ENCODE measurements at regions not wholly inside any gene's neighbourhood (a gene's known extent, or its start where the extent isn't known, plus 50 kb on each side); places are given as distances from the start of the nearest gene placed in this dataset.
"Not testable (repeated sequence)": the region's sequence is repeated elsewhere in the genome, so short reads cannot be mapped to it uniquely, and the experiment has no call there.

DNA sequence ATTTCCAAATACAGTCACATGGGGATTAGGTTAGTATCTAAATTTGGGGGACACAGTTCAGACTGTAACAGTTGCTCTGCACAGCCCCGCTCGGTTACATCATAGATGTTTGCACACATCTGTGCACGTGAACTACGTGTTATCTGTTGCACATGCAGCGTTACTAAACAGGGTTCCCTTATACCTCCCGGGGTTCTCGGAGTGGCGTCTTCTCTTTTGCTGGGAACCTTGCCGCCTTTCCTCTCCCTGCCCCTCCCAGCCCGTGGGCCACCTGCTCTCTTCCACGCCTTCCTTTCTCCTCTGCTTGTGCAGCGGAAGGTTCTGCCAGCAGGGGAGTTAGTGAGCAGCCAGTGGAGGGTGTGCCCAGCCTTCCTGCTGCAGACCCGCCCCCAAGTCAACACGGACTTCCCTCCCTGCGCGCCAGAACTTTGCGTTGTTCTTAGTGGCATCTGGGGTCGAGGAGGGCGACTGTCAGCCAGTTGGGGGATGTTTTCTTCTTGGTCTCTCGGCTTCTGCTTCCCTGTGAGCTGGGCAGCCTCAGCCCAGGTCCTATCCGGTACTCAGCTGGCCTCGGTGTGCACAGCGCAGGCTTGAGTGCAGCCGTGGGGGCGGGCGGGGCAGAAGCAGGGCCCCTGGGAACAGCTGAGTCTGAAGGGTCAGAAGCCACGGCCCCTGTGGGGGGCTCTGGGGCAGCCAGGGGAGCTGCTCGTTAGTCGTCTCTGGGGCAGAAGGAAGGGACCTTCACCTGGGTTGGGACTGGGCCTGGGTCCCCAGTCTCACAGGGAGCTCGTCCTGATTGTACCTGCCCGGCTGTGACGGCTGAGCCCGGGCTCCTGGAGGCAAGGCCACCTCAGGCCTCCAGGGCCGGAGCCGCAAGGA lies 146.7 kb downstream of the IGLL1 start (continued):
- TF ChIP-seq, protein P1, sequence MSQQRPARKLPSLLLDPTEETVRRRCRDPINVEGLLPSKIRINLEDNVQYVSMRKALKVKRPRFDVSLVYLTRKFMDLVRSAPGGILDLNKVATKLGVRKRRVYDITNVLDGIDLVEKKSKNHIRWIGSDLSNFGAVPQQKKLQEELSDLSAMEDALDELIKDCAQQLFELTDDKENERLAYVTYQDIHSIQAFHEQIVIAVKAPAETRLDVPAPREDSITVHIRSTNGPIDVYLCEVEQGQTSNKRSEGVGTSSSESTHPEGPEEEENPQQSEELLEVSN (IDR thresholded peaks at IDR 0.05; ENCODE audit: borderline replicate concordance in 1 of 2, extremely low read depth in 1 of 2, insufficient read depth in 1 of 2, insufficient read length in 1 of 2, low read depth in 1 of 2, low read length in 1 of 2, poor library complexity in 1 of 2, severe bottlenecking in 1 of 2), result peak in 1 of 2 experiments; percentile 71
- peak; percentile 29; the same call in 1 of the 2 replicates for TF ChIP-seq ZFX (CRISPR knock-in tag; IDR thresholded peaks at IDR 0.05)
- TF ChIP-seq, protein P2, sequence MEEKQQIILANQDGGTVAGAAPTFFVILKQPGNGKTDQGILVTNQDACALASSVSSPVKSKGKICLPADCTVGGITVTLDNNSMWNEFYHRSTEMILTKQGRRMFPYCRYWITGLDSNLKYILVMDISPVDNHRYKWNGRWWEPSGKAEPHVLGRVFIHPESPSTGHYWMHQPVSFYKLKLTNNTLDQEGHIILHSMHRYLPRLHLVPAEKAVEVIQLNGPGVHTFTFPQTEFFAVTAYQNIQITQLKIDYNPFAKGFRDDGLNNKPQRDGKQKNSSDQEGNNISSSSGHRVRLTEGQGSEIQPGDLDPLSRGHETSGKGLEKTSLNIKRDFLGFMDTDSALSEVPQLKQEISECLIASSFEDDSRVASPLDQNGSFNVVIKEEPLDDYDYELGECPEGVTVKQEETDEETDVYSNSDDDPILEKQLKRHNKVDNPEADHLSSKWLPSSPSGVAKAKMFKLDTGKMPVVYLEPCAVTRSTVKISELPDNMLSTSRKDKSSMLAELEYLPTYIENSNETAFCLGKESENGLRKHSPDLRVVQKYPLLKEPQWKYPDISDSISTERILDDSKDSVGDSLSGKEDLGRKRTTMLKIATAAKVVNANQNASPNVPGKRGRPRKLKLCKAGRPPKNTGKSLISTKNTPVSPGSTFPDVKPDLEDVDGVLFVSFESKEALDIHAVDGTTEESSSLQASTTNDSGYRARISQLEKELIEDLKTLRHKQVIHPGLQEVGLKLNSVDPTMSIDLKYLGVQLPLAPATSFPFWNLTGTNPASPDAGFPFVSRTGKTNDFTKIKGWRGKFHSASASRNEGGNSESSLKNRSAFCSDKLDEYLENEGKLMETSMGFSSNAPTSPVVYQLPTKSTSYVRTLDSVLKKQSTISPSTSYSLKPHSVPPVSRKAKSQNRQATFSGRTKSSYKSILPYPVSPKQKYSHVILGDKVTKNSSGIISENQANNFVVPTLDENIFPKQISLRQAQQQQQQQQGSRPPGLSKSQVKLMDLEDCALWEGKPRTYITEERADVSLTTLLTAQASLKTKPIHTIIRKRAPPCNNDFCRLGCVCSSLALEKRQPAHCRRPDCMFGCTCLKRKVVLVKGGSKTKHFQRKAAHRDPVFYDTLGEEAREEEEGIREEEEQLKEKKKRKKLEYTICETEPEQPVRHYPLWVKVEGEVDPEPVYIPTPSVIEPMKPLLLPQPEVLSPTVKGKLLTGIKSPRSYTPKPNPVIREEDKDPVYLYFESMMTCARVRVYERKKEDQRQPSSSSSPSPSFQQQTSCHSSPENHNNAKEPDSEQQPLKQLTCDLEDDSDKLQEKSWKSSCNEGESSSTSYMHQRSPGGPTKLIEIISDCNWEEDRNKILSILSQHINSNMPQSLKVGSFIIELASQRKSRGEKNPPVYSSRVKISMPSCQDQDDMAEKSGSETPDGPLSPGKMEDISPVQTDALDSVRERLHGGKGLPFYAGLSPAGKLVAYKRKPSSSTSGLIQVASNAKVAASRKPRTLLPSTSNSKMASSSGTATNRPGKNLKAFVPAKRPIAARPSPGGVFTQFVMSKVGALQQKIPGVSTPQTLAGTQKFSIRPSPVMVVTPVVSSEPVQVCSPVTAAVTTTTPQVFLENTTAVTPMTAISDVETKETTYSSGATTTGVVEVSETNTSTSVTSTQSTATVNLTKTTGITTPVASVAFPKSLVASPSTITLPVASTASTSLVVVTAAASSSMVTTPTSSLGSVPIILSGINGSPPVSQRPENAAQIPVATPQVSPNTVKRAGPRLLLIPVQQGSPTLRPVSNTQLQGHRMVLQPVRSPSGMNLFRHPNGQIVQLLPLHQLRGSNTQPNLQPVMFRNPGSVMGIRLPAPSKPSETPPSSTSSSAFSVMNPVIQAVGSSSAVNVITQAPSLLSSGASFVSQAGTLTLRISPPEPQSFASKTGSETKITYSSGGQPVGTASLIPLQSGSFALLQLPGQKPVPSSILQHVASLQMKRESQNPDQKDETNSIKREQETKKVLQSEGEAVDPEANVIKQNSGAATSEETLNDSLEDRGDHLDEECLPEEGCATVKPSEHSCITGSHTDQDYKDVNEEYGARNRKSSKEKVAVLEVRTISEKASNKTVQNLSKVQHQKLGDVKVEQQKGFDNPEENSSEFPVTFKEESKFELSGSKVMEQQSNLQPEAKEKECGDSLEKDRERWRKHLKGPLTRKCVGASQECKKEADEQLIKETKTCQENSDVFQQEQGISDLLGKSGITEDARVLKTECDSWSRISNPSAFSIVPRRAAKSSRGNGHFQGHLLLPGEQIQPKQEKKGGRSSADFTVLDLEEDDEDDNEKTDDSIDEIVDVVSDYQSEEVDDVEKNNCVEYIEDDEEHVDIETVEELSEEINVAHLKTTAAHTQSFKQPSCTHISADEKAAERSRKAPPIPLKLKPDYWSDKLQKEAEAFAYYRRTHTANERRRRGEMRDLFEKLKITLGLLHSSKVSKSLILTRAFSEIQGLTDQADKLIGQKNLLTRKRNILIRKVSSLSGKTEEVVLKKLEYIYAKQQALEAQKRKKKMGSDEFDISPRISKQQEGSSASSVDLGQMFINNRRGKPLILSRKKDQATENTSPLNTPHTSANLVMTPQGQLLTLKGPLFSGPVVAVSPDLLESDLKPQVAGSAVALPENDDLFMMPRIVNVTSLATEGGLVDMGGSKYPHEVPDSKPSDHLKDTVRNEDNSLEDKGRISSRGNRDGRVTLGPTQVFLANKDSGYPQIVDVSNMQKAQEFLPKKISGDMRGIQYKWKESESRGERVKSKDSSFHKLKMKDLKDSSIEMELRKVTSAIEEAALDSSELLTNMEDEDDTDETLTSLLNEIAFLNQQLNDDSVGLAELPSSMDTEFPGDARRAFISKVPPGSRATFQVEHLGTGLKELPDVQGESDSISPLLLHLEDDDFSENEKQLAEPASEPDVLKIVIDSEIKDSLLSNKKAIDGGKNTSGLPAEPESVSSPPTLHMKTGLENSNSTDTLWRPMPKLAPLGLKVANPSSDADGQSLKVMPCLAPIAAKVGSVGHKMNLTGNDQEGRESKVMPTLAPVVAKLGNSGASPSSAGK (IDR thresholded peaks at IDR 0.05), result peak; percentile 64
- TF ChIP-seq BHLHE40 (IDR thresholded peaks at IDR 0.05; ENCODE audit: low read length), result 0 out of 2 replicates have a peak, but pooled peaks have one; percentile 17
- TF ChIP-seq, protein P3, sequence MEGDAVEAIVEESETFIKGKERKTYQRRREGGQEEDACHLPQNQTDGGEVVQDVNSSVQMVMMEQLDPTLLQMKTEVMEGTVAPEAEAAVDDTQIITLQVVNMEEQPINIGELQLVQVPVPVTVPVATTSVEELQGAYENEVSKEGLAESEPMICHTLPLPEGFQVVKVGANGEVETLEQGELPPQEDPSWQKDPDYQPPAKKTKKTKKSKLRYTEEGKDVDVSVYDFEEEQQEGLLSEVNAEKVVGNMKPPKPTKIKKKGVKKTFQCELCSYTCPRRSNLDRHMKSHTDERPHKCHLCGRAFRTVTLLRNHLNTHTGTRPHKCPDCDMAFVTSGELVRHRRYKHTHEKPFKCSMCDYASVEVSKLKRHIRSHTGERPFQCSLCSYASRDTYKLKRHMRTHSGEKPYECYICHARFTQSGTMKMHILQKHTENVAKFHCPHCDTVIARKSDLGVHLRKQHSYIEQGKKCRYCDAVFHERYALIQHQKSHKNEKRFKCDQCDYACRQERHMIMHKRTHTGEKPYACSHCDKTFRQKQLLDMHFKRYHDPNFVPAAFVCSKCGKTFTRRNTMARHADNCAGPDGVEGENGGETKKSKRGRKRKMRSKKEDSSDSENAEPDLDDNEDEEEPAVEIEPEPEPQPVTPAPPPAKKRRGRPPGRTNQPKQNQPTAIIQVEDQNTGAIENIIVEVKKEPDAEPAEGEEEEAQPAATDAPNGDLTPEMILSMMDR (IDR thresholded peaks at IDR 0.05 in 2 of 3, conservative IDR thresholded peaks at IDR 0.05 in 1 of 3; ENCODE audit: insufficient read depth in 2 of 3, low read depth in 1 of 3, low read length in 3 of 3), result peak; percentile 23 to 54 (median 42); a peak in 5 of 6 replicates
- peak; percentile 32; the same call in 1 of the 2 replicates for TF ChIP-seq MYC (IDR thresholded peaks at IDR 0.05; ENCODE audit: low read depth, low read length)
- TF ChIP-seq MYC (CRISPR knock-in tag; IDR thresholded peaks at IDR 0.05; ENCODE audit: borderline replicate concordance, low read depth), result not testable (repeated sequence)
- TF ChIP-seq NRF1 (conservative IDR thresholded peaks at IDR 0.05 in 1 of 2, IDR thresholded peaks at IDR 0.05 in 1 of 2), result peak; percentile 27 to 44; a peak in 2 of 4 replicates

Data from K562 (cell line).